Endothelial cell of umbilical vein (primary cell): ENCODE measurements at regions not wholly inside any gene's neighbourhood (a gene's known extent, or its start where the extent isn't known, plus 50 kb on each side); places are given as distances from the start of the nearest gene placed in this dataset.

Experiments
- BruUV-seq: library from RNA; stranded (reverse); fragments of 400-500 nt; replicated peaks from 2 replicates; lab custom pipeline; 2021; lab: Mats Ljungman, UMichigan
- CTCF ChIA-PET: fragments of 300-600, 350-600 bp; sonication (Branson Sonifier 250); formaldehyde crosslinking; loops from one replicate; lab custom pipeline; 2021; ENCODE audit warnings: antibody characterized with exemption, inconsistent platforms; lab: Charles Lee
- POLR2A ChIA-PET: fragments of 300-600, 350-600 bp; sonication (Branson Sonifier 250); formaldehyde crosslinking; loops from one replicate; lab custom pipeline; 2021; ENCODE audit warnings: antibody characterized with exemption, inconsistent platforms; lab: Charles Lee
- DNase-seq: peaks from one replicate; pipeline ENCODE4 v3.0.0-alpha.2; 2011; ENCODE audit warnings: low read depth, low spot score
- FAIRE-seq: peaks from 2 replicates; lab custom pipeline; 2011; peaks lifted over from hg19 to GRCh38; lab: Jason Lieb, UNC
- H2AFZ ChIP-seq: 2 replicates; pipeline ENCODE4 v1.6.0; 2012; ENCODE audit warnings: low read depth, low read length, control low read depth, inconsistent platforms
- H3K27ac ChIP-seq: 2 replicates; pipeline ENCODE4 v1.5.1; 2011; ENCODE audit warnings: low read depth, mild to moderate bottlenecking, control low read depth, low read length, moderate library complexity; ENCODE audit not compliant: insufficient read depth
- H3K27me3 ChIP-seq, 2 experiments: 2 replicates each; pipeline versions ENCODE4 v1.6.0 to v1.6.1; 2011; ENCODE audit warnings: low read length in 2 of 2, mixed read lengths in 1 of 2; ENCODE audit not compliant: control insufficient read depth in 2 of 2, insufficient read depth in 2 of 2
- H3K36me3 ChIP-seq, 2 experiments: 2 replicates in 1 of 2; 3 replicates in 1 of 2; pipeline ENCODE4 v1.5.1; 2011; ENCODE audit warnings: low read length in 2 of 2, mild to moderate bottlenecking in 1 of 2, moderate library complexity in 1 of 2; ENCODE audit not compliant: control insufficient read depth in 2 of 2, insufficient read depth in 2 of 2; ENCODE audit errors: extremely low read depth in 1 of 2
- H3K4me1 ChIP-seq: 3 replicates; pipeline ENCODE4 v1.5.1; 2011; ENCODE audit warnings: mild to moderate bottlenecking, low read length; ENCODE audit not compliant: control insufficient read depth, insufficient read depth; ENCODE audit errors: extremely low read depth
- H3K4me2 ChIP-seq: 2 replicates; pipeline ENCODE4 v1.6.1; 2011; ENCODE audit warnings: low read length, control low read depth, mixed read lengths; ENCODE audit not compliant: insufficient read depth
- H3K4me3 ChIP-seq, 3 experiments: fragments of 200-600 bp in 1 of 3; sonication (generic), shearing (Covaris generic) in 1 of 3; replicated peaks in 1 of 3; 2 replicates each; pipeline ENCODE4 v1.5.1; 2011 to 2016; ENCODE audit warnings: control low read depth in 3 of 3, low read length in 3 of 3, mild to moderate bottlenecking in 2 of 3, inconsistent platforms in 1 of 3, low read depth in 1 of 3, moderate library complexity in 1 of 3; ENCODE audit not compliant: insufficient read depth in 1 of 3
- H3K79me2 ChIP-seq: 2 replicates; pipeline ENCODE4 v1.6.0; 2012; ENCODE audit warnings: low read length, inconsistent platforms; ENCODE audit not compliant: control insufficient read depth, insufficient read depth
- H3K9ac ChIP-seq: replicated peaks from 2 replicates; pipeline ENCODE3; 2011; ENCODE audit warnings: low read length, control low read depth; ENCODE audit not compliant: insufficient read depth; ENCODE audit errors: extremely low read depth
- H3K9me1 ChIP-seq: replicated peaks from 3 replicates; pipeline ENCODE4 v1.6.0; 2011; ENCODE audit warnings: mild to moderate bottlenecking, low read length; ENCODE audit not compliant: control insufficient read depth, insufficient read depth; ENCODE audit errors: extremely low read depth
- H3K9me3 ChIP-seq: replicated peaks from 2 replicates; pipeline ENCODE4 v1.5.1; 2012; ENCODE audit warnings: low read length, inconsistent platforms; ENCODE audit not compliant: control insufficient read depth, insufficient read depth
- H4K20me1 ChIP-seq: replicated peaks from 2 replicates; pipeline ENCODE3; 2011; ENCODE audit warnings: mild to moderate bottlenecking, low read length; ENCODE audit not compliant: control insufficient read depth, insufficient read depth; ENCODE audit errors: extremely low read depth
- EZH2 ChIP-seq: IDR thresholded peaks from 2 replicates; pipeline ENCODE4 v1.6.1; 2012; ENCODE audit warnings: borderline replicate concordance, low read depth, mild to moderate bottlenecking, moderate library complexity, low read length, inconsistent platforms; ENCODE audit not compliant: severe bottlenecking
- FOS ChIP-seq: IDR thresholded peaks from 2 replicates; pipeline ENCODE4 v1.6.1; 2011; ENCODE audit warnings: mild to moderate bottlenecking, low read length, moderate library complexity, borderline replicate concordance; ENCODE audit not compliant: insufficient read depth
- GATA2 ChIP-seq: IDR thresholded peaks from 2 replicates; pipeline ENCODE4 v1.7.0; 2011; ENCODE audit warnings: low read depth, mild to moderate bottlenecking, moderate library complexity, mixed read lengths, low read length; ENCODE audit not compliant: insufficient read length, insufficient read depth
- JUN ChIP-seq: IDR thresholded peaks from 2 replicates; pipeline ENCODE4 v1.6.1; 2011; ENCODE audit warnings: borderline replicate concordance, low read depth; ENCODE audit not compliant: insufficient read length, insufficient read depth
- MYC ChIP-seq: IDR thresholded peaks from one replicate; pipeline ENCODE4 v1.6.1; 2011; ENCODE audit warnings: mild to moderate bottlenecking, low read depth, low read length
- POLR2A ChIP-seq: IDR thresholded peaks from 2 replicates; pipeline ENCODE4 v1.6.1; 2012; ENCODE audit warnings: low read depth, mild to moderate bottlenecking, control low read depth, low read length
- POLR2AphosphoS5 ChIP-seq: IDR thresholded peaks from 2 replicates; pipeline ENCODE4 v1.6.1; 2012; ENCODE audit warnings: low read depth, mild to moderate bottlenecking, control low read depth, low read length, moderate library complexity; ENCODE audit not compliant: insufficient read depth
- dilution Hi-C: fragments of 300-500 bp; cut with MboI; formaldehyde crosslinking; loops from one replicate; pipeline ENCODE4 v1.15.0; 2019; ENCODE audit warnings: low sequenced_read_pairs; ENCODE audit not compliant: extremely low pct_ligation_motif_present
- intact Hi-C: fragments of 100-400 bp; cut with micrococcal nuclease; formaldehyde crosslinking; loops from one replicate; pipeline ENCODE4 v1.10.0; 2022
- TF ChIP-seq, protein P1 (sequence below): IDR thresholded peaks from 2 replicates; pipeline ENCODE4 v1.6.1; 2011; ENCODE audit not compliant: insufficient read depth, insufficient read length
- TF ChIP-seq, protein P2 (sequence below), 2 donors: IDR thresholded peaks; 1 replicate in 1 of 2; 2 replicates in 1 of 2; pipeline ENCODE4 v1.5.1; 2011; ENCODE audit warnings: low read length in 2 of 2, mild to moderate bottlenecking in 2 of 2, moderate library complexity in 2 of 2, control low read depth in 1 of 2, inconsistent platforms in 1 of 2, low read depth in 1 of 2; ENCODE audit not compliant: insufficient read depth in 1 of 2; ENCODE audit errors: extremely low read depth in 1 of 2

DNA sequence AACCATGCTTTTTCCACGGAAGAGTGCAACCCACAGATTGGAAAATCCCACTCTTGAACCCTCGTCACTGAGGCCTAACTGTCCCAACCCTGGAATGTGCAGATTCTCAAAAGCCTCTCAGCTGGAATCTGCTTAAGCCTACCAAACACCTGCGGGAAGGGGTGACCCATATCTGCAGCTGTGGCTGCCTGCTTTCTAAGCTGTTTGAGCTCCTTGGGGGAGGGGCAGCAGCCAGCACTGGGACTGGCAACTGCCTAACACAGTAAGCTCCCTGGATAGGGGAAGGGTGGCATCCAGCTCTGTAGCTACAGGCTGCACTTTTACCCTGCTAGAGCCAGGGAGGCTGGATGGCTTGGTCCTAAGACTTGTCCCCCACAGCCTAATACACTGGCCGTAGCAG lies 579.6 kb downstream of the COL12A1 start:
- Histone ChIP-seq H3K27me3 (no peaks in the 10 kb centered on the region), H3K79me2 (no peaks in the 10 kb centered on the region), H3K36me3 (no peaks in the 10 kb centered on the region), H2AFZ (no peak overlapping the region), H3K9me1 (no peaks in the 10 kb centered on the region), H3K4me2 (no peak overlapping the region), H3K27ac (no peak overlapping the region), H4K20me1 (no peaks in the 10 kb centered on the region), H3K4me1 (no peaks in the 10 kb centered on the region), H3K9me3 (no peaks in the 10 kb centered on the region), H3K4me3 (no peak overlapping the region), H3K9ac (no peak overlapping the region)
- intact Hi-C loops, result no loop called here
- ChIA-PET CTCF (no interaction called here), POLR2A (no interaction called here)
- dilution Hi-C loops, result no loop called here
- no peak for TF ChIP-seq EZH2
- TF ChIP-seq, protein P1, sequence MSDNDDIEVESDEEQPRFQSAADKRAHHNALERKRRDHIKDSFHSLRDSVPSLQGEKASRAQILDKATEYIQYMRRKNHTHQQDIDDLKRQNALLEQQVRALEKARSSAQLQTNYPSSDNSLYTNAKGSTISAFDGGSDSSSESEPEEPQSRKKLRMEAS, result no peak
- TF ChIP-seq FOS, result no peak
- TF ChIP-seq MYC, result no peak
- TF ChIP-seq GATA2, result no peak
- no peak for DNase-seq
- FAIRE-seq, result no peak
- no TSS peak for BruUV-seq

DNA sequence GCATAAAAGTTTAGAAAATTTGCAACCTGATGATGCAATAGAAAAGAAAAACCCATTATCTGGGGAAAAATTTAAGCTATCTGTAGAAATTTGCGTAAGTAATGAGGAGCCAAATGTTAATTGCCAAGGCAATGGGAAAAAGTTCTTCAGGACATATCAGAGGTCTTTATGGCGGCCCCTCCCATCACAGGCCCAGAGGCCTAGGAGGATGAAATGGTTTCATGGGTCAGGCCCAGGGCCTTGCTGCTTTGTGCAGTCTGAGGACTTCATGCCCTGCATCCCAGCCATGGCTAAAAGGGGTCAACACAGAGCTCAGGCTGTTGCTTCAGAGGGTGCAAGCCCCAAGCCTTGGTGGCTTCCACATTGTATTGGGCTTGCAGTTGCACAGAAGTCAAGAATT lies 582.8 kb downstream of the COL12A1 start:
- dilution Hi-C loops, result no loop called here

More for the DNA sequence above, 582.8 kb downstream of the COL12A1 start:
- Histone ChIP-seq H3K4me1 (no peaks in the 10 kb centered on the region), H3K9me1 (no peaks in the 10 kb centered on the region), H2AFZ (no peak overlapping the region), H3K27me3 (no peaks in the 10 kb centered on the region), H3K36me3 (no peaks in the 10 kb centered on the region), H4K20me1 (no peaks in the 10 kb centered on the region), H3K4me3 (no peak overlapping the region), H3K79me2 (no peaks in the 10 kb centered on the region), H3K9me3 (no peaks in the 10 kb centered on the region), H3K27ac (no peak overlapping the region), H3K4me2 (no peak overlapping the region), H3K9ac (no peak overlapping the region)
- BruUV-seq, result no TSS peak
- FAIRE-seq (no peak), DNase-seq (no peak)
- intact Hi-C loops, result no loop called here
- POLR2A ChIA-PET, result no interaction called here
- CTCF ChIA-PET, result no interaction called here
- TF ChIP-seq GATA2 (no peak), POLR2AphosphoS5 (no peak), FOS (no peak), POLR2A (no peak), MYC (no peak), EZH2 (no peak), JUN (no peak)
- TF ChIP-seq, protein P2, sequence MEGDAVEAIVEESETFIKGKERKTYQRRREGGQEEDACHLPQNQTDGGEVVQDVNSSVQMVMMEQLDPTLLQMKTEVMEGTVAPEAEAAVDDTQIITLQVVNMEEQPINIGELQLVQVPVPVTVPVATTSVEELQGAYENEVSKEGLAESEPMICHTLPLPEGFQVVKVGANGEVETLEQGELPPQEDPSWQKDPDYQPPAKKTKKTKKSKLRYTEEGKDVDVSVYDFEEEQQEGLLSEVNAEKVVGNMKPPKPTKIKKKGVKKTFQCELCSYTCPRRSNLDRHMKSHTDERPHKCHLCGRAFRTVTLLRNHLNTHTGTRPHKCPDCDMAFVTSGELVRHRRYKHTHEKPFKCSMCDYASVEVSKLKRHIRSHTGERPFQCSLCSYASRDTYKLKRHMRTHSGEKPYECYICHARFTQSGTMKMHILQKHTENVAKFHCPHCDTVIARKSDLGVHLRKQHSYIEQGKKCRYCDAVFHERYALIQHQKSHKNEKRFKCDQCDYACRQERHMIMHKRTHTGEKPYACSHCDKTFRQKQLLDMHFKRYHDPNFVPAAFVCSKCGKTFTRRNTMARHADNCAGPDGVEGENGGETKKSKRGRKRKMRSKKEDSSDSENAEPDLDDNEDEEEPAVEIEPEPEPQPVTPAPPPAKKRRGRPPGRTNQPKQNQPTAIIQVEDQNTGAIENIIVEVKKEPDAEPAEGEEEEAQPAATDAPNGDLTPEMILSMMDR (IDR thresholded peaks at IDR 0.05; ENCODE audit: extremely low read depth in 1 of 2, insufficient read depth in 1 of 2, low read depth in 1 of 2, low read length in 2 of 2), result no peak
- TF ChIP-seq, protein P1, result no peak
